ENCODE measurements at regions not wholly inside any gene's neighbourhood (a gene's known extent, or its start where the extent isn't known, plus 50 kb on each side); places are given as distances from the start of the nearest gene placed in this dataset.

- DNase-seq (ENCODE audit: low spot score) = no peak
Observed at GRCh38 chr2:144578099-144578498, 58.2 kb upstream of the ZEB2 start.

- DNase-seq (ENCODE audit: low spot score) = no peak
Observed at GRCh38 chr2:144572977-144573376, 53.1 kb upstream of the ZEB2 start.

GRCh38 chr2:144571770-144572169 is 51.9 kb upstream of the ZEB2 start:
- DNase-seq (ENCODE audit: low spot score) = no peak

- no peak for DNase-seq (ENCODE audit: low spot score)
Observed at GRCh38 chr2:144570566-144570965, 50.6 kb upstream of the ZEB2 start.

All from SW480 (cell line).